Stomach (tissue), 4 donors: ENCODE measurements at regions not wholly inside any gene's neighbourhood (a gene's known extent, or its start where the extent isn't known, plus 50 kb on each side); places are given as distances from the start of the nearest gene placed in this dataset.

Experiments used
- CTCF ChIP-seq, 7 experiments: fragments of 450-650 bp in 4 of 7; fragments of 200-600 bp in 3 of 7; sonication (generic) in 3 of 7; IDR thresholded peaks; one replicate each; pipeline ENCODE4 v1.5.1; 2016 to 2019; ENCODE audit warnings: antibody characterized with exemption in 7 of 7, control low read depth in 2 of 7, mild to moderate bottlenecking in 1 of 7
- EP300 ChIP-seq: sonication (generic); formaldehyde crosslinking; IDR thresholded peaks from one replicate; pipeline ENCODE4 v1.6.1; 2017; ENCODE audit warnings: antibody characterized with exemption
- POLR2A ChIP-seq, 4 donors: fragments of 450-650 bp; IDR thresholded peaks; one replicate each; pipeline ENCODE4 v1.6.1; 2016; ENCODE audit warnings: antibody characterized with exemption in 4 of 4, control low read depth in 2 of 4, mild to moderate bottlenecking in 1 of 4, moderate library complexity in 1 of 4
- POLR2AphosphoS5 ChIP-seq, 3 donors: sonication (generic); formaldehyde crosslinking; IDR thresholded peaks; one replicate each; pipeline ENCODE4 v1.6.1; 2016; ENCODE audit warnings: antibody characterized with exemption in 3 of 3

- TF ChIP-seq CTCF (IDR thresholded peaks at IDR 0.05) (no peak), POLR2A (IDR thresholded peaks at IDR 0.05) (no peak), POLR2AphosphoS5 (IDR thresholded peaks at IDR 0.05) (no peak), EP300 (no peak)
Measured at GRCh38 chr11:116200564-116200963, 572.2 kb downstream of the BUD13 start.
